ENCODE measurements at regions not wholly inside any gene's neighbourhood (a gene's known extent, or its start where the extent isn't known, plus 50 kb on each side); places are given as distances from the start of the nearest gene placed in this dataset.
"Not testable (repeated sequence)": the region's sequence is repeated elsewhere in the genome, so short reads cannot be mapped to it uniquely, and the experiment has no call there.

DNA sequence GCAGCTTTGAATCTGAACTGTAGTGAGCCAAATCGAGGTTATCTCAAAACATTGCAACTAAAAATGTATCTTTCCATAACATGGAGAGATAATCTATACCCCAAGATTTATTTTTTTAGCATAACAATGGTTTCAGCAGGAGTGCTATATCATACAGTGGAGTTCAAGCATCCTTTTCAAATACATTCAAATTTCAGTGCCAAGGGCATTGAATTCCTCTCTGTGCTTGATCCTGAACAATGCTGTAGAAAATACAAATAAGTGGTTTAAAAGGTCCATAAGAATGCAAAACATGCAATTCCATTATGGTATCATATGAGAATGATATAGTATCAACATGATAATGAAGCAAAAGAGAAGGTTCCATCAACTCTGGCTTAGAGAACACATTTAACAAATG is 201.7 kb downstream of the TXNL1 start:
- intact Hi-C loops (cut with DNase I), result no loop called here
- WGBS, 3 donors, result 34 to 53% (median 38%) methylated on average over 1 of the region's 1 CpG
- TF ChIP-seq EP300 (IDR thresholded peaks at IDR 0.05) (no peak), CTCF (IDR thresholded peaks at IDR 0.05) (no peak)
- Histone ChIP-seq H3K27ac (no peak overlapping the region), H3K27me3 (no peaks in the 10 kb centered on the region), H3K36me3 (no peaks in the 10 kb centered on the region), H3K4me1 (ENCODE audit: insufficient read depth) (no peaks in the 10 kb centered on the region), H3K9me3 (no peaks in the 10 kb centered on the region), H3K4me3 (no peak overlapping the region)
- no peak for DNase-seq

GRCh38 chr18:56433919-56434318 is 204.5 kb downstream of the TXNL1 start:
- Histone ChIP-seq H3K36me3 (no peaks in the 10 kb centered on the region), H3K4me1 (ENCODE audit: insufficient read depth) (no peaks in the 10 kb centered on the region), H3K27me3 (no peaks in the 10 kb centered on the region), H3K27ac (no peak overlapping the region), H3K9me3 (no peaks in the 10 kb centered on the region), H3K4me3 (no peak overlapping the region)
- 86 to 91% (median 87%) methylated on average over 3 of the region's 3 CpGs for WGBS, 3 donors
- no peak for DNase-seq
- intact Hi-C loops (cut with DNase I), result no loop called here
- TF ChIP-seq POLR2A (IDR thresholded peaks at IDR 0.05), result no peak
- no peak for TF ChIP-seq CTCF (IDR thresholded peaks at IDR 0.05)
- no peak for TF ChIP-seq EP300 (IDR thresholded peaks at IDR 0.05)

DNA sequence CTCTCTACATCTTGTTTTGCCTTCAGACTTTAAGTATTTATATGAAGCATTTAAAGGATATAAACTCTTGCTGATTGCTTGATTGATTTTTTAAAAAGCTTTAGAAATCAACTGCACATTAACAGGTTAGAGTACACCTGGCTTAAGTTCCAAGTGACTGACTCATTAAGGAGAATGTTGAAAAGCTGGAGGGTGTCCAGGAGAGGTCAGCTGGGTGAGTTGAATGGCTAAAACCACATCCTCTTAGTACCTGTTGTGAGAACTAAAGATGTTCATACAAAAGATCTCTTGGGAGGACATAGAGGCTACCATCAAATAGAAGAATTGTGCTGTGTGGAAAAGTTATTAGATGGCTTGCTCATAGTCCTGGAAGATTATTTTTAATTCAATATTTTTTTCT is 206.8 kb downstream of the TXNL1 start:
- intact Hi-C loops (cut with DNase I), result no loop called here
- no peak for DNase-seq
- Histone ChIP-seq H3K9me3 (no peaks in the 10 kb centered on the region), H3K36me3 (no peaks in the 10 kb centered on the region), H3K4me1 (ENCODE audit: insufficient read depth) (no peaks in the 10 kb centered on the region), H3K4me3 (no peak overlapping the region), H3K27ac (no peak overlapping the region), H3K27me3 (no peaks in the 10 kb centered on the region)
- TF ChIP-seq POLR2A (IDR thresholded peaks at IDR 0.05), result no peak
- TF ChIP-seq EP300 (IDR thresholded peaks at IDR 0.05), result no peak
- no peak for TF ChIP-seq CTCF (IDR thresholded peaks at IDR 0.05)

- DNase-seq, result no peak
- Histone ChIP-seq H3K27me3 (no peaks in the 10 kb centered on the region), H3K36me3 (no peaks in the 10 kb centered on the region), H3K4me1 (ENCODE audit: insufficient read depth) (no peaks in the 10 kb centered on the region), H3K4me3 (no peak overlapping the region), H3K9me3 (no peaks in the 10 kb centered on the region), H3K27ac (no peak overlapping the region)
- intact Hi-C loops (cut with DNase I), result no loop called here
- no peak for TF ChIP-seq CTCF (IDR thresholded peaks at IDR 0.05)
- no peak for TF ChIP-seq EP300 (IDR thresholded peaks at IDR 0.05)
- TF ChIP-seq POLR2A (IDR thresholded peaks at IDR 0.05), result no peak
These were observed 214.8 kb downstream of the TXNL1 start for GRCh38 chr18:56423626-56424025.

DNA sequence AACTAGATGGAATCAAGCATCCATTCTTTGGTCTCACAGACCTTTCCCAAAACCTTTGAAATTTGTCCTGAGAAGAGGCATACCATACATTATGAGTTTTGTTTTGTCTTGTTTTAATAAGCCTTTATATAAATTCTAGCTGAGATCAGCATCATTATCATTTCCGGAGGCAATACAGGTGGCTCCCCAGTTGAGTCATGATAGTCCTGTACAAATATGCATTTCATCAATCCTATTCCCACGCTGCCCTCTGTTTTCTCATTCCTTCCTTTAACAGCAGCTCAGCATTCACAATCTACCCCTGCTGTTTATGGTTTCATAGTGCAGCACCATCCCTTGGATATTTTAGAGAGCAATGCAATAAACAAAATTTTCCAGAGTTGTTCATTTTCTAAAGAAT is 216.7 kb downstream of the TXNL1 start:
- no peak overlapping the region for H3K27ac ChIP-seq
- H3K4me3 ChIP-seq, result no peak overlapping the region
- no peak for TF ChIP-seq EP300 (IDR thresholded peaks at IDR 0.05)
- no peak for TF ChIP-seq POLR2A (IDR thresholded peaks at IDR 0.05)
- TF ChIP-seq CTCF (IDR thresholded peaks at IDR 0.05), result no peak
- intact Hi-C loops (cut with DNase I), result no loop called here
- WGBS, 3 donors, result 78 to 80% (median 79%) methylated on average over 2 of the region's 2 CpGs
- H3K4me1 ChIP-seq (ENCODE audit: insufficient read depth), result no peaks in the 10 kb centered on the region
- no peak for DNase-seq
- H3K27me3 ChIP-seq, result no peaks in the 10 kb centered on the region
- no peaks in the 10 kb centered on the region for H3K36me3 ChIP-seq
- no peaks in the 10 kb centered on the region for H3K9me3 ChIP-seq

DNA sequence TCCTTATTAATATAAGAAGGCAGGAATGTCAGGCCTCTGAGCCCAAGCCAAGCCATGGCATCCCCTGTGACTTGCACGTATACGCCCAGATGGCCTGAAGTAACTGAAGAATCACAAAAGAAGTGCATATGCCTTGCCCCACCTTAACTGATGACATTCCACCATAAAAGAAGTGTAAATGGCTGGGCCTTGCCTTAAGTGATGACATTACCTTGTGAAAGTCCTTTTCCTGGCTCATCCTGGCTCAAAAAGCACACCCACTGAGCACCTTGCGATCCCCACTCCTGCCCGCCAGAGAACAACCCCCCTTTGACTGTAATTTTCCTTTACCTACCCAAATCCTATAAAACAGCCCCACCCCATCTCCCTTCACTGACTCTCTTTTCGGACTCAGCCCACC is 217.5 kb downstream of the TXNL1 start:
- H3K36me3 ChIP-seq; DNase-seq; H3K4me3 ChIP-seq; H3K27me3 ChIP-seq; H3K4me1 ChIP-seq (ENCODE audit: insufficient read depth); H3K9me3 ChIP-seq; H3K27ac ChIP-seq; intact Hi-C loops (cut with DNase I): not testable (repeated sequence)
- WGBS, 3 donors, result 96 to 98% (median 97%) methylated on average over 5 of the region's 5 CpGs

Measured in ovary (tissue), 7 donors.